Keratinocyte (primary cell): ENCODE measurements at regions not wholly inside any gene's neighbourhood (a gene's known extent, or its start where the extent isn't known, plus 50 kb on each side); places are given as distances from the start of the nearest gene placed in this dataset.

Experiments used
- EZH2 ChIP-seq: IDR thresholded peaks from one replicate; pipeline ENCODE4 v1.6.1; 2012; ENCODE audit warnings: inconsistent platforms, mild to moderate bottlenecking, low read length, moderate library complexity
- TF ChIP-seq, protein P1 (sequence below), 3 experiments: IDR thresholded peaks in 1 of 3; conservative IDR thresholded peaks in 1 of 3; optimal IDR thresholded peaks in 1 of 3; 2 replicates in 2 of 3; 3 replicates in 1 of 3; pipeline versions ENCODE3 to v1.5.1; 2011; ENCODE audit warnings: low read length in 3 of 3, mild to moderate bottlenecking in 3 of 3, moderate library complexity in 2 of 3, control low read depth in 1 of 3, inconsistent platforms in 1 of 3; ENCODE audit not compliant: insufficient read depth in 2 of 3; ENCODE audit errors: extremely low read depth in 1 of 3

DNA sequence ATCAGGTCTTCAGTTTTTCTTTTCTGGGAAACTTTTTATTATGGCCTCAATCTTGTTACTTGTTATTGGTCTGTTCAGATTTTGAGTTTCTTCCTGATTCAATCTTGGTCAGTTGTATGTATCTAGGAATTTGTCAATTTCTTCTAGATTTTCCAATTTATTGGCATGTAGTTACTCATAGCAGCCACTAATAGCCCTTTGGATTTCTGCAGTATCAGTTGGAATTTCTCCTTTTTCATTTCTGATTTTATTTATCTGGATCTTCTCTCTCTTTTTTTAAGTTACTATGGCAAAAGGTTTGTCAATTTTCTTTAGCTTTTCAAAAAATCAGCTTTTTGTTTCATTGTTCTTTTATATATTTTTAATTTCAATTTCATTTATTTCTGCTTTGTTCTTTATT lies 419.6 kb upstream of the KIRREL3 start:
- TF ChIP-seq, protein P1, sequence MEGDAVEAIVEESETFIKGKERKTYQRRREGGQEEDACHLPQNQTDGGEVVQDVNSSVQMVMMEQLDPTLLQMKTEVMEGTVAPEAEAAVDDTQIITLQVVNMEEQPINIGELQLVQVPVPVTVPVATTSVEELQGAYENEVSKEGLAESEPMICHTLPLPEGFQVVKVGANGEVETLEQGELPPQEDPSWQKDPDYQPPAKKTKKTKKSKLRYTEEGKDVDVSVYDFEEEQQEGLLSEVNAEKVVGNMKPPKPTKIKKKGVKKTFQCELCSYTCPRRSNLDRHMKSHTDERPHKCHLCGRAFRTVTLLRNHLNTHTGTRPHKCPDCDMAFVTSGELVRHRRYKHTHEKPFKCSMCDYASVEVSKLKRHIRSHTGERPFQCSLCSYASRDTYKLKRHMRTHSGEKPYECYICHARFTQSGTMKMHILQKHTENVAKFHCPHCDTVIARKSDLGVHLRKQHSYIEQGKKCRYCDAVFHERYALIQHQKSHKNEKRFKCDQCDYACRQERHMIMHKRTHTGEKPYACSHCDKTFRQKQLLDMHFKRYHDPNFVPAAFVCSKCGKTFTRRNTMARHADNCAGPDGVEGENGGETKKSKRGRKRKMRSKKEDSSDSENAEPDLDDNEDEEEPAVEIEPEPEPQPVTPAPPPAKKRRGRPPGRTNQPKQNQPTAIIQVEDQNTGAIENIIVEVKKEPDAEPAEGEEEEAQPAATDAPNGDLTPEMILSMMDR (optimal IDR thresholded peaks at IDR 0.05 in 1 of 3, IDR thresholded peaks at IDR 0.05 in 1 of 3, conservative IDR thresholded peaks at IDR 0.05 in 1 of 3; ENCODE audit: extremely low read depth in 1 of 3, insufficient read depth in 2 of 3, low read length in 3 of 3) = no peak
- TF ChIP-seq EZH2 = no peak
